ENCODE measurements at regions not wholly inside any gene's neighbourhood (a gene's known extent, or its start where the extent isn't known, plus 50 kb on each side); places are given as distances from the start of the nearest gene placed in this dataset.

- TF ChIP-seq EZH2 (IDR thresholded peaks at IDR 0.05; ENCODE audit: low read depth) (no peak), CTCF (conservative IDR thresholded peaks at IDR 0.05) (no peak)
Observed at GRCh38 chr9:28653216-28653615, 1079.9 kb upstream of the C9orf72 start.

Measured in PC-9 (cell line).